Testis (tissue), 2 donors: ENCODE measurements at regions not wholly inside any gene's neighbourhood (a gene's known extent, or its start where the extent isn't known, plus 50 kb on each side); places are given as distances from the start of the nearest gene placed in this dataset.

Source experiments
- DNase-seq: peaks from one replicate; pipeline ENCODE4 v3.0.0-alpha.2; 2019
- H3K27ac ChIP-seq, 2 donors: fragments of 200-600 bp; sonication (generic); one replicate each; pipeline ENCODE4 v1.5.1; 2019
- H3K27me3 ChIP-seq: fragments of 200-600 bp; sonication (generic); one replicate; pipeline ENCODE4 v1.5.1; 2019
- H3K36me3 ChIP-seq: fragments of 200-600 bp; sonication (generic); one replicate; pipeline ENCODE4 v1.5.1; 2017; ENCODE audit warnings: low read depth; ENCODE audit errors: missing control alignments
- H3K4me1 ChIP-seq: fragments of 200-600 bp; sonication (generic); one replicate; pipeline ENCODE4 v1.5.1; 2019
- H3K4me3 ChIP-seq, 2 donors: fragments of 200-600 bp; sonication (generic); one replicate each; pipeline ENCODE4 v1.5.1; 2017 to 2019
- H3K9me3 ChIP-seq: fragments of 200-600 bp; sonication (generic); one replicate; pipeline ENCODE4 v1.5.1; 2017
- CTCF ChIP-seq, 3 experiments: fragments of 450-650 bp in 2 of 3; fragments of 200-600 bp in 1 of 3; sonication (generic) in 1 of 3; IDR thresholded peaks; one replicate each; pipeline ENCODE4 v1.5.1; 2016 to 2019; ENCODE audit warnings: antibody characterized with exemption in 3 of 3, mild to moderate bottlenecking in 2 of 3, moderate library complexity in 1 of 3
- POLR2A ChIP-seq: fragments of 450-650 bp; IDR thresholded peaks from one replicate; pipeline ENCODE4 v1.6.1; 2017; ENCODE audit warnings: antibody characterized with exemption, mild to moderate bottlenecking, moderate library complexity
- whole genome bisulfite sequencing, 2 donors: methylation state at CpG; one replicate each; pipeline ENCODE4 v1.1.5; 2018; 5-methylcytosine and 5-hydroxymethylcytosine counted together
- intact Hi-C: fragments of 100-400 bp; cut with DNase I; formaldehyde crosslinking; loops from one replicate; pipeline ENCODE4 v1.15.1; 2023; ENCODE audit warnings: low total_unique reads

- Histone ChIP-seq H3K27ac (no peak overlapping the region), H3K36me3 (no peaks in the 10 kb centered on the region), H3K27me3 (no peaks in the 10 kb centered on the region), H3K4me3 (no peak overlapping the region), H3K4me1 (no peaks in the 10 kb centered on the region), H3K9me3 (no peaks in the 10 kb centered on the region)
- no peak for TF ChIP-seq POLR2A
- TF ChIP-seq CTCF (IDR thresholded peaks at IDR 0.05): no peak
- 68 to 80% methylated on average over 2 of the region's 2 CpGs for WGBS, 2 donors
- intact Hi-C loops: no loop called here
- no peak for DNase-seq
Observed at GRCh38 chr1:194538453-194538852, 1352.0 kb upstream of the B3GALT2 start.

- Histone ChIP-seq H3K27ac (no peak overlapping the region), H3K27me3 (no peaks in the 10 kb centered on the region), H3K9me3 (no peaks in the 10 kb centered on the region), H3K36me3 (no peaks in the 10 kb centered on the region), H3K4me1 (no peaks in the 10 kb centered on the region), H3K4me3 (no peak overlapping the region)
- no peak for DNase-seq
- intact Hi-C loops: no loop called here
- TF ChIP-seq CTCF (IDR thresholded peaks at IDR 0.05): no peak
- TF ChIP-seq POLR2A: no peak
Observed at GRCh38 chr1:194537521-194537920, 1351.1 kb upstream of the B3GALT2 start.

GRCh38 chr1:194535369-194535768 is 1349.0 kb upstream of the B3GALT2 start:
- 6 to 37% methylated on average over 5 to 6 of the region's 6 CpGs for WGBS, 2 donors
- intact Hi-C loops: no loop called here

GRCh38 chr1:194534784-194535183 is 1348.4 kb upstream of the B3GALT2 start:
- Histone ChIP-seq H3K9me3 (no peaks in the 10 kb centered on the region), H3K4me1 (no peaks in the 10 kb centered on the region), H3K36me3 (no peaks in the 10 kb centered on the region), H3K4me3 (peak overlapping the region in 1 of 2 donors; percentile 11), H3K27me3 (no peaks in the 10 kb centered on the region), H3K27ac (no peak overlapping the region)
- intact Hi-C loops: no loop called here
- DNase-seq: no peak
- 51 to 52% methylated on average over 6 of the region's 6 CpGs for WGBS, 2 donors
- TF ChIP-seq CTCF (IDR thresholded peaks at IDR 0.05): no peak

More at GRCh38 chr1:194535369-194535768, 1349.0 kb upstream of the B3GALT2 start:
- no peaks in the 10 kb centered on the region for H3K27me3 ChIP-seq
- no peaks in the 10 kb centered on the region for H3K36me3 ChIP-seq
- H3K9me3 ChIP-seq: no peaks in the 10 kb centered on the region
- H3K27ac ChIP-seq: no peak overlapping the region
- DNase-seq: no peak
- peak overlapping the region in 1 of 2 donors; percentile 11 for H3K4me3 ChIP-seq
- H3K4me1 ChIP-seq: no peaks in the 10 kb centered on the region
- no peak for TF ChIP-seq POLR2A
- no peak for TF ChIP-seq CTCF (IDR thresholded peaks at IDR 0.05)

- intact Hi-C loops: no loop called here
- no peaks in the 10 kb centered on the region for H3K36me3 ChIP-seq
Observed at GRCh38 chr1:194533641-194534040, 1347.2 kb upstream of the B3GALT2 start.

More at GRCh38 chr1:194533641-194534040, 1347.2 kb upstream of the B3GALT2 start:
- WGBS, 2 donors: 78 to 86% methylated on average over 2 of the region's 2 CpGs
- H3K4me3 ChIP-seq: no peak overlapping the region
- TF ChIP-seq CTCF (IDR thresholded peaks at IDR 0.05) (no peak), POLR2A (no peak)
- no peaks in the 10 kb centered on the region for H3K27me3 ChIP-seq
- H3K4me1 ChIP-seq: no peaks in the 10 kb centered on the region
- DNase-seq: no peak
- no peak overlapping the region for H3K27ac ChIP-seq
- H3K9me3 ChIP-seq: no peaks in the 10 kb centered on the region
